ENCODE measurements at regions not wholly inside any gene's neighbourhood (a gene's known extent, or its start where the extent isn't known, plus 50 kb on each side); places are given as distances from the start of the nearest gene placed in this dataset.

DNA sequence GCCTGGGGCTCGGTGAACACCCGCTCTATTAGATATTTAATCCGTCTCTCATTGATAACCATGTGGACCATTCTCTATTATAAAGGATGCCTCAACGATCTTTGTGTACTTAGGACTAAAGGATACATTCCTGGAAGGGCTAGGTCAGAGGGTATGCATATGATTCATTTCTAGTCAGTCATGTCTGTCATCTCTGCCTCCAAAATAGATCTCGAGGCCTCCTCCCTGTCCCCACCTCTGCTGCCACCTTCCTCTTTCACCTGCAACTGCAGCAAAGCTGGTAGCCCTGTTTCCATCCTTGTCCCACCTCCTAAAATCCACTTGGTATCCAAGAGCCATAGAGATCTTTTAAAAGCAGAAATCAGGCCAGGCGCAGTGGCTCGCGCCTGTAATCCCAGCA, 121.5 kb downstream of the KATNIP start:
- TF ChIP-seq, protein P1, sequence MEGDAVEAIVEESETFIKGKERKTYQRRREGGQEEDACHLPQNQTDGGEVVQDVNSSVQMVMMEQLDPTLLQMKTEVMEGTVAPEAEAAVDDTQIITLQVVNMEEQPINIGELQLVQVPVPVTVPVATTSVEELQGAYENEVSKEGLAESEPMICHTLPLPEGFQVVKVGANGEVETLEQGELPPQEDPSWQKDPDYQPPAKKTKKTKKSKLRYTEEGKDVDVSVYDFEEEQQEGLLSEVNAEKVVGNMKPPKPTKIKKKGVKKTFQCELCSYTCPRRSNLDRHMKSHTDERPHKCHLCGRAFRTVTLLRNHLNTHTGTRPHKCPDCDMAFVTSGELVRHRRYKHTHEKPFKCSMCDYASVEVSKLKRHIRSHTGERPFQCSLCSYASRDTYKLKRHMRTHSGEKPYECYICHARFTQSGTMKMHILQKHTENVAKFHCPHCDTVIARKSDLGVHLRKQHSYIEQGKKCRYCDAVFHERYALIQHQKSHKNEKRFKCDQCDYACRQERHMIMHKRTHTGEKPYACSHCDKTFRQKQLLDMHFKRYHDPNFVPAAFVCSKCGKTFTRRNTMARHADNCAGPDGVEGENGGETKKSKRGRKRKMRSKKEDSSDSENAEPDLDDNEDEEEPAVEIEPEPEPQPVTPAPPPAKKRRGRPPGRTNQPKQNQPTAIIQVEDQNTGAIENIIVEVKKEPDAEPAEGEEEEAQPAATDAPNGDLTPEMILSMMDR (IDR thresholded peaks at IDR 0.05) = no peak
- TF ChIP-seq POLR2A (IDR thresholded peaks at IDR 0.05) = no peak
- Histone ChIP-seq H3K4me1 (no peaks in the 10 kb centered on the region), H3K27me3 (no peaks in the 10 kb centered on the region), H3K27ac (no peak overlapping the region), H3K9me3 (no peaks in the 10 kb centered on the region), H3K4me3 (no peak overlapping the region), H3K36me3 (no peaks in the 10 kb centered on the region)
- DNase-seq (no peak), ATAC-seq (no peak)
- intact Hi-C loops (cut with DNase I) = no loop called here
- 90% methylated on average over 7 of the region's 8 CpGs for WGBS (ENCODE audit: insufficient coverage, low coverage, low lambda C conversion rate, missing lambda C conversion rate)

DNA sequence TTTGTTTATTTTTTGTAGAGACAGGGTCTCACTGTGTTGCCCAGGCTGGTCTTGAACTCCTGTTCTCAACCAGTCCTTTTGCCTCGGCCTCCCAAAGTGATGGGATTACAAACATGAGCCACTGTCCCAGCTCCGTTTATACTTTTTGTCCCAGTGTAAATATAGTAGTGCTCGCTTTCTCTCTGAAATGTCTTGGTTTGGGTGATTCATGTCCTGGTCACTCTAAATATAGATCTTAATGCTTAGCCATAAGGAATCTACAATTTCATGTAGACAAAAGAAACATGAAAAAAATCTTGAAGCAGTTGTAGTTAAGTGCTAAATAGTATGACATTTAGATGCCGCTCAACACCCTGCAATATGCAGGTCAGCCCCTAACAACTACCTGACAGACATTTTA, 126.9 kb downstream of the KATNIP start:
- H3K27me3 ChIP-seq = no peaks in the 10 kb centered on the region
- WGBS (ENCODE audit: insufficient coverage, low coverage, low lambda C conversion rate, missing lambda C conversion rate) = 78% methylated on average over 4 of the region's 4 CpGs

DNA sequence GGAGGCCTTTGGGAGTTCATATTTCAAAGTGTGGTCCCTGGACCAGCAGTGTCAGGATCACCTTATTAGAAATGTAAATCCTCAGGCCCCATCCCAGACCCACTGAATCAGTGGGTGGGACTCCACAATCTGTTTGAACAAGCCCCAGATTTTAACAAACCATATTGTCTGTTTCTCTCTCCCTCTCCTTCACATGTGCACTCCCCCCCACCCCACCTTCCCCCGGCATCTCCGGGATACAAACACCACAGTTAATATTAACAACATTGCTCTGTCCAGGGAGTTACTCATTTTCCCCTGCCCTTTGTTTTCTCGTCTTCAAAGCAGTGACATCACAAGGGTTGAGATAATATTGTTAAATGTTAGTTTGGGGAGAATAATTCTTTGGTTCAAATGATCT, 127.3 kb downstream of the KATNIP start:
- Histone ChIP-seq H3K27ac (no peak overlapping the region), H3K27me3 (no peaks in the 10 kb centered on the region), H3K9me3 (no peaks in the 10 kb centered on the region), H3K4me1 (no peaks in the 10 kb centered on the region), H3K36me3 (peaks cover 0 to 6% (median 0%) of the 10 kb centered on the region in 4 donors), H3K4me3 (no peak overlapping the region)
- 72% methylated on average over 3 of the region's 3 CpGs for WGBS (ENCODE audit: insufficient coverage, low coverage, low lambda C conversion rate, missing lambda C conversion rate)
- intact Hi-C loops (cut with DNase I) = no loop called here
- TF ChIP-seq, protein P1 (IDR thresholded peaks at IDR 0.05) = no peak
- TF ChIP-seq POLR2A (IDR thresholded peaks at IDR 0.05) = no peak
- ATAC-seq (no peak), DNase-seq (no peak)

More for the DNA sequence above, 126.9 kb downstream of the KATNIP start:
- no peaks in the 10 kb centered on the region for H3K9me3 ChIP-seq
- no peaks in the 10 kb centered on the region for H3K4me1 ChIP-seq
- no peak overlapping the region for H3K4me3 ChIP-seq
- no peak for DNase-seq
- ATAC-seq = no peak
- intact Hi-C loops (cut with DNase I) = no loop called here
- H3K36me3 ChIP-seq = peaks cover 0 to 3% (median 0%) of the 10 kb centered on the region in 4 donors
- H3K27ac ChIP-seq = no peak overlapping the region
- no peak for TF ChIP-seq POLR2A (IDR thresholded peaks at IDR 0.05)
- TF ChIP-seq, protein P1 (IDR thresholded peaks at IDR 0.05) = no peak

DNA sequence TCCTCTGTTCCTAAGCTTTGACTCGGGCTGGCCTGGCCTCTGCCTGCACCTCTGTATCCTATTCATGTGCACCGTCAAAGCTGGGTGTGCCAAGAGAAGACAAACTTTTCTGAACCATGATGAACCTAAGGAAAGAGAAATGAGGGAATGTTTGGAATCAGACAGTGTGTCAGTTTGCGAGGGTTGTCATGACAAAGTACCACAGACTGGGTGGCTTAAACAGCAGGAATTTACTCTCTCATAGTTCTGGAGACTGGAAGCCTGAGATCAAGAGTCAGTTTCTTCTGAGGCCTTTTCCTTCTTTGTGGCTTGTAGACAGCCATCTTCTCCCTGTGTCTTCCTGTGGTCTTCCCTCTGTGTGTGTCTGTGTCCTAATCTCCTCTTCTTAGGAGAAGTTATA, 129.0 kb downstream of the KATNIP start:
- intact Hi-C loops (cut with DNase I) = no loop called here
- Histone ChIP-seq H3K9me3 (no peaks in the 10 kb centered on the region), H3K36me3 (peaks cover 0 to 6% (median 0%) of the 10 kb centered on the region in 4 donors), H3K27me3 (no peaks in the 10 kb centered on the region), H3K27ac (no peak overlapping the region), H3K4me3 (no peak overlapping the region), H3K4me1 (no peaks in the 10 kb centered on the region)
- 90% methylated on average over 3 of the region's 3 CpGs for WGBS (ENCODE audit: insufficient coverage, low coverage, low lambda C conversion rate, missing lambda C conversion rate)
- DNase-seq = no peak
- TF ChIP-seq, protein P1 (IDR thresholded peaks at IDR 0.05) = no peak
- TF ChIP-seq POLR2A (IDR thresholded peaks at IDR 0.05) = no peak
- no peak for ATAC-seq

DNA sequence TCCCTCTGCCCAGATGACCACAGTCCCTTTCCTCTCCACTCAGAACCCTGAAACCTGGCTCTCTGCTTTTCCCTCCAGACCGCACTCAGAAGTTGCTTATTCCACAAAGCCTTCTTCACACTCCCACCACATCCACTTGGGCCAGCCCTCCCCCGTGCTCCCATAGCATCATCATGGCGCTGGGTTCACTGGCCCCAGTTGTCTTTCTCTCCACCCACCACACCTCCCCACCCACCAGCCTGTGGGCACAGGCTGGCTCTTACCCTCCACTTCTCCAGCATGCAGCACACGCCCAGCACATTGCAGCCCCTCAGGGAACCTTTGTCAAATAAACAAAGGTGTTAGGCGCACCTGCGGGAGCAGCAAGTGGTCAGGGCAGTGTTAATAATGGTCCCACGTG, 130.0 kb downstream of the KATNIP start:
- Histone ChIP-seq H3K9me3 (no peaks in the 10 kb centered on the region), H3K36me3 (peaks cover 0 to 6% (median 0%) of the 10 kb centered on the region in 4 donors), H3K4me3 (no peak overlapping the region), H3K27me3 (no peaks in the 10 kb centered on the region), H3K4me1 (no peaks in the 10 kb centered on the region), H3K27ac (no peak overlapping the region)
- ATAC-seq (no peak), DNase-seq (no peak)
- WGBS (ENCODE audit: insufficient coverage, low coverage, low lambda C conversion rate, missing lambda C conversion rate) = 93% methylated on average over 7 of the region's 7 CpGs
- no peak for TF ChIP-seq POLR2A (IDR thresholded peaks at IDR 0.05)
- TF ChIP-seq, protein P1 (IDR thresholded peaks at IDR 0.05) = no peak
- intact Hi-C loops (cut with DNase I) = no loop called here
